Activated CD8-positive, alpha-beta T cell treated with anti-CD3 and anti-CD28 coated beads for 36 hours (primary cell): ENCODE measurements at regions not wholly inside any gene's neighbourhood (a gene's known extent, or its start where the extent isn't known, plus 50 kb on each side); places are given as distances from the start of the nearest gene placed in this dataset.
A peak's percentile ranks its signal among the peaks of the same experiment; 100 is the strongest.

ENCODE experiments used
- ATAC-seq: fragments of 200-7000 bp; cut with Tn5 transposase; one replicate; pipeline ENCODE4 v1.10.0; 2021; ENCODE audit warnings: mild to moderate bottlenecking, moderate library complexity
- CTCF ChIA-PET: fragments of 350-600 bp; sonication (Branson Sonifier 250); formaldehyde crosslinking; loops from one replicate; lab custom pipeline; 2021; ENCODE audit warnings: antibody characterized with exemption; lab: Charles Lee
- POLR2A ChIA-PET: fragments of 350-600 bp; sonication (Branson Sonifier 250); formaldehyde crosslinking; loops from one replicate; lab custom pipeline; 2021; ENCODE audit warnings: antibody characterized with exemption; lab: Charles Lee
- DNase-seq: peaks from one replicate; pipeline ENCODE4 v3.0.0-alpha.2; 2020
- H3K27ac Mint-ChIP-seq: one replicate; pipeline ENCODE4 v1.8.0; 2021; ENCODE audit warnings: mild to moderate bottlenecking, mixed read lengths
- H3K27me3 Mint-ChIP-seq: one replicate; pipeline ENCODE4 v1.8.0; 2021; ENCODE audit warnings: mixed read lengths
- H3K36me3 Mint-ChIP-seq: one replicate; pipeline ENCODE4 v1.8.0; 2021; ENCODE audit warnings: low read depth, mixed read lengths
- H3K4me1 Mint-ChIP-seq: one replicate; pipeline ENCODE4 v1.8.0; 2021; ENCODE audit warnings: low read depth, mixed read lengths
- H3K4me3 Mint-ChIP-seq: one replicate; pipeline ENCODE4 v1.8.0; 2021; ENCODE audit warnings: mild to moderate bottlenecking, moderate library complexity, mixed read lengths
- H3K9me3 Mint-ChIP-seq: one replicate; pipeline ENCODE4 v1.8.0; 2021; ENCODE audit warnings: mixed read lengths
- CTCF ChIP-seq: fragments of 200-600 bp; IDR thresholded peaks from one replicate; pipeline ENCODE4 v1.8.0; 2022; ENCODE audit warnings: antibody characterized with exemption, mild to moderate bottlenecking
- intact Hi-C: fragments of 100-400 bp; cut with micrococcal nuclease; formaldehyde crosslinking; loops from one replicate; pipeline ENCODE4 v1.10.0; 2022

- ATAC-seq (no peak), DNase-seq (no peak)
- peaks cover 2% of the 10 kb centered on the region for H3K4me1 Mint-ChIP-seq
- H3K27me3 Mint-ChIP-seq: peaks cover 15% of the 10 kb centered on the region
- H3K27ac Mint-ChIP-seq: no peak overlapping the region
- no peak overlapping the region for H3K4me3 Mint-ChIP-seq
- no peaks in the 10 kb centered on the region for H3K9me3 Mint-ChIP-seq
- CTCF ChIA-PET: no interaction called here
- intact Hi-C loops: no loop called here
- POLR2A ChIA-PET: no interaction called here
- TF ChIP-seq CTCF: no peak
- no peaks in the 10 kb centered on the region for H3K36me3 Mint-ChIP-seq
These were observed 78.5 kb downstream of the SDC1 start for GRCh38 chr2:20146401-20146800.

GRCh38 chr2:20145497-20146193 is 79.3 kb downstream of the SDC1 start:
- no peak for TF ChIP-seq CTCF
- DNase-seq: peak; percentile 43
- Mint-ChIP-seq H3K4me3 (no peak overlapping the region), H3K27me3 (peaks cover 12% of the 10 kb centered on the region), H3K36me3 (no peaks in the 10 kb centered on the region), H3K9me3 (no peaks in the 10 kb centered on the region), H3K27ac (no peak overlapping the region), H3K4me1 (peaks cover 2% of the 10 kb centered on the region)
- peak; percentile 80 for ATAC-seq
- intact Hi-C loops: no loop called here
- ChIA-PET CTCF (no interaction called here), POLR2A (no interaction called here)

GRCh38 chr2:20144861-20145260 is 80.1 kb downstream of the SDC1 start:
- Mint-ChIP-seq H3K36me3 (no peaks in the 10 kb centered on the region), H3K27me3 (peaks cover 10% of the 10 kb centered on the region), H3K4me3 (no peak overlapping the region), H3K9me3 (no peaks in the 10 kb centered on the region), H3K27ac (no peak overlapping the region), H3K4me1 (peaks cover 2% of the 10 kb centered on the region)
- no peak for TF ChIP-seq CTCF
- DNase-seq (no peak), ATAC-seq (no peak)
- ChIA-PET CTCF (no interaction called here), POLR2A (no interaction called here)
- intact Hi-C loops: no loop called here

GRCh38 chr2:20144196-20144595 is 80.7 kb downstream of the SDC1 start:
- Mint-ChIP-seq H3K27ac (no peak overlapping the region), H3K9me3 (no peaks in the 10 kb centered on the region), H3K27me3 (peaks cover 8% of the 10 kb centered on the region), H3K36me3 (no peaks in the 10 kb centered on the region), H3K4me3 (no peak overlapping the region), H3K4me1 (peaks cover 2% of the 10 kb centered on the region)
- CTCF ChIA-PET: interaction anchor here (0.9 kb wide), 1 partner anchor 38 kb away, joined by 3 read pairs; no protein-coding TSS in a partner anchor
- no peak for TF ChIP-seq CTCF
- ATAC-seq: no peak
- intact Hi-C loops: no loop called here
- POLR2A ChIA-PET: no interaction called here
- no peak for DNase-seq

- no peak for DNase-seq
- intact Hi-C loops: no loop called here
- no peak for TF ChIP-seq CTCF
- Mint-ChIP-seq H3K4me3 (no peak overlapping the region), H3K27me3 (peaks cover 8% of the 10 kb centered on the region), H3K27ac (no peak overlapping the region), H3K4me1 (peaks cover 2% of the 10 kb centered on the region), H3K36me3 (no peaks in the 10 kb centered on the region), H3K9me3 (no peaks in the 10 kb centered on the region)
- ChIA-PET POLR2A (no interaction called here), CTCF (interaction anchor here (0.9 kb wide), 1 partner anchor 37 kb away, joined by 3 read pairs; no protein-coding TSS in a partner anchor)
- no peak for ATAC-seq
These were observed 81.7 kb downstream of the SDC1 start for GRCh38 chr2:20143263-20143662.
